Activated CD4-positive, alpha-beta T cell treated with anti-CD3 and anti-CD28 coated beads, Interleukin-2, amount 50 U/mL, for 4 hours (primary cell): ENCODE measurements at regions not wholly inside any gene's neighbourhood (a gene's known extent, or its start where the extent isn't known, plus 50 kb on each side); places are given as distances from the start of the nearest gene placed in this dataset.
"Not testable (repeated sequence)": the region's sequence is repeated elsewhere in the genome, so short reads cannot be mapped to it uniquely, and the experiment has no call there.

Experiments used
- DNase-seq, 2 experiments: peaks; one replicate each; pipeline ENCODE4 v3.0.0-alpha.2; 2020

- DNase-seq: no peak
These were observed 464.9 kb upstream of the MIR17HG start for GRCh38 chr13:90882551-90882950.

GRCh38 chr13:90883592-90883991 lies 463.9 kb upstream of the MIR17HG start:
- no peak for DNase-seq

- DNase-seq: no peak
These were observed 463.4 kb upstream of the MIR17HG start for GRCh38 chr13:90884066-90884465.

GRCh38 chr13:90889906-90890834 lies 457.3 kb upstream of the MIR17HG start:
- DNase-seq: no peak

- DNase-seq: no peak
These were observed 456.2 kb upstream of the MIR17HG start for GRCh38 chr13:90891329-90891728.

GRCh38 chr13:90893199-90893598 lies 454.3 kb upstream of the MIR17HG start:
- DNase-seq: not testable (repeated sequence)

- no peak for DNase-seq
These were observed 451.5 kb upstream of the MIR17HG start for GRCh38 chr13:90896002-90896401.

- DNase-seq: no peak
These were observed 448.7 kb upstream of the MIR17HG start for GRCh38 chr13:90898811-90899210.

- DNase-seq: no peak
These were observed 448.1 kb upstream of the MIR17HG start for GRCh38 chr13:90899416-90899815.

- DNase-seq: no peak
These were observed 445.2 kb upstream of the MIR17HG start for GRCh38 chr13:90902255-90902654.

GRCh38 chr13:90906554-90906953 lies 440.9 kb upstream of the MIR17HG start:
- DNase-seq: no peak

- no peak for DNase-seq
These were observed 438.7 kb upstream of the MIR17HG start for GRCh38 chr13:90908792-90909191.

GRCh38 chr13:90910018-90910639 lies 437.4 kb upstream of the MIR17HG start:
- DNase-seq: no peak

GRCh38 chr13:90912247-90912646 lies 435.2 kb upstream of the MIR17HG start:
- no peak for DNase-seq

GRCh38 chr13:90918536-90918935 lies 429.0 kb upstream of the MIR17HG start:
- no peak for DNase-seq

GRCh38 chr13:90919153-90919552 lies 428.3 kb upstream of the MIR17HG start:
- DNase-seq: no peak

- no peak for DNase-seq
These were observed 421.0 kb upstream of the MIR17HG start for GRCh38 chr13:90926459-90926858.

- no peak for DNase-seq
These were observed 419.4 kb upstream of the MIR17HG start for GRCh38 chr13:90928109-90928508.

GRCh38 chr13:90933097-90933826 lies 414.2 kb upstream of the MIR17HG start:
- no peak for DNase-seq

GRCh38 chr13:90934741-90935140 lies 412.7 kb upstream of the MIR17HG start:
- DNase-seq: no peak

GRCh38 chr13:90938848-90939247 lies 408.6 kb upstream of the MIR17HG start:
- no peak for DNase-seq

- DNase-seq: no peak
These were observed 403.5 kb upstream of the MIR17HG start for GRCh38 chr13:90943946-90944345.

GRCh38 chr13:90945146-90945545 lies 402.3 kb upstream of the MIR17HG start:
- DNase-seq: not testable (repeated sequence)

- not testable (repeated sequence) for DNase-seq
These were observed 401.4 kb upstream of the MIR17HG start for GRCh38 chr13:90946125-90946524.
